Endodermal cell (in vitro differentiated cells): ENCODE measurements at regions not wholly inside any gene's neighbourhood (a gene's known extent, or its start where the extent isn't known, plus 50 kb on each side); places are given as distances from the start of the nearest gene placed in this dataset.

Source experiments
- DNase-seq: peaks from one replicate; pipeline ENCODE4 v3.0.0-alpha.2; 2017
- H3K27ac ChIP-seq: 2 replicates; pipeline ENCODE4 v1.5.1; 2013; ENCODE audit warnings: mild to moderate bottlenecking, low read depth, low read length, moderate library complexity
- H3K27me3 ChIP-seq: 2 replicates; pipeline ENCODE4 v1.6.1; 2013; ENCODE audit warnings: mild to moderate bottlenecking, low read length, moderate library complexity; ENCODE audit not compliant: insufficient read depth, control insufficient read depth, poor library complexity, severe bottlenecking
- H3K36me3 ChIP-seq: 2 replicates; pipeline ENCODE4 v1.7.0; 2013; ENCODE audit warnings: mild to moderate bottlenecking, low read length, moderate library complexity; ENCODE audit not compliant: control insufficient read depth, insufficient read depth
- H3K4me1 ChIP-seq: one replicate; pipeline ENCODE4 v1.7.0; 2013; ENCODE audit warnings: low read length; ENCODE audit not compliant: control insufficient read depth, insufficient read depth
- H3K4me3 ChIP-seq: 2 replicates; pipeline ENCODE4 v1.5.1; 2013; ENCODE audit warnings: mild to moderate bottlenecking, low read length, moderate library complexity
- H3K9ac ChIP-seq: 2 replicates; pipeline ENCODE4 v1.6.1; 2013; ENCODE audit warnings: mild to moderate bottlenecking, low read length, moderate library complexity; ENCODE audit not compliant: poor library complexity, severe bottlenecking; ENCODE audit errors: extremely low read depth
- H3K9me3 ChIP-seq: 2 replicates; pipeline ENCODE4 v1.6.1; 2013; ENCODE audit warnings: mild to moderate bottlenecking, low read length, moderate library complexity; ENCODE audit not compliant: control insufficient read depth
- H3K27ac Mint-ChIP-seq: 2 replicates; pipeline ENCODE4 v1.8.0; 2020; ENCODE audit warnings: mixed read lengths
- H3K27me3 Mint-ChIP-seq: 2 replicates; pipeline ENCODE4 v1.8.0; 2021; ENCODE audit warnings: mild to moderate bottlenecking, mixed read lengths; ENCODE audit not compliant: insufficient read depth
- H3K36me3 Mint-ChIP-seq: 2 replicates; pipeline ENCODE4 v1.8.0; 2020; ENCODE audit warnings: low read depth, mixed read lengths
- H3K4me1 Mint-ChIP-seq: 2 replicates; pipeline ENCODE4 v1.8.0; 2020; ENCODE audit warnings: mixed read lengths
- H3K4me3 Mint-ChIP-seq: 2 replicates; pipeline ENCODE4 v1.8.0; 2020; ENCODE audit warnings: mild to moderate bottlenecking, moderate library complexity, mixed read lengths
- H3K9me3 Mint-ChIP-seq: 2 replicates; pipeline ENCODE4 v1.8.0; 2020; ENCODE audit warnings: mild to moderate bottlenecking, mixed read lengths
- WGBS, 2 experiments: methylation state at CpG; one replicate each; pipeline versions ENCODE4 v1.1.5 to v1.1.7; 2013; ENCODE audit warnings: missing lambda C conversion rate in 2 of 2, mixed read lengths in 1 of 2; ENCODE audit not compliant: insufficient coverage in 1 of 2, insufficient read length in 1 of 2; 5-methylcytosine and 5-hydroxymethylcytosine counted together
- TF ChIP-seq, protein P1 (sequence below): fragments of 200-600 bp; sonication (generic); conservative IDR thresholded peaks from 2 replicates; pipeline ENCODE4 v1.5.0; 2021; ENCODE audit warnings: antibody characterized with exemption, mild to moderate bottlenecking

GRCh38 chr6:109299265-109299607 lies 83.0 kb downstream of the CD164 start:
- Mint-ChIP-seq H3K4me1 (peaks cover 37% of the 10 kb centered on the region), H3K4me3 (no peak overlapping the region), H3K36me3 (no peaks in the 10 kb centered on the region), H3K9me3 (no peaks in the 10 kb centered on the region), H3K27me3 (peaks cover 2% of the 10 kb centered on the region), H3K27ac (no peak overlapping the region)
- Histone ChIP-seq H3K4me1 (peaks cover 7% of the 10 kb centered on the region), H3K4me3 (no peak overlapping the region), H3K36me3 (no peaks in the 10 kb centered on the region), H3K27me3 (no peaks in the 10 kb centered on the region), H3K9ac (no peak overlapping the region), H3K27ac (no peak overlapping the region), H3K9me3 (no peaks in the 10 kb centered on the region)
- DNase-seq = no peak
- 88 to 90% methylated on average over 1 of the region's 1 CpG for WGBS, 2 experiments
- TF ChIP-seq, protein P1, sequence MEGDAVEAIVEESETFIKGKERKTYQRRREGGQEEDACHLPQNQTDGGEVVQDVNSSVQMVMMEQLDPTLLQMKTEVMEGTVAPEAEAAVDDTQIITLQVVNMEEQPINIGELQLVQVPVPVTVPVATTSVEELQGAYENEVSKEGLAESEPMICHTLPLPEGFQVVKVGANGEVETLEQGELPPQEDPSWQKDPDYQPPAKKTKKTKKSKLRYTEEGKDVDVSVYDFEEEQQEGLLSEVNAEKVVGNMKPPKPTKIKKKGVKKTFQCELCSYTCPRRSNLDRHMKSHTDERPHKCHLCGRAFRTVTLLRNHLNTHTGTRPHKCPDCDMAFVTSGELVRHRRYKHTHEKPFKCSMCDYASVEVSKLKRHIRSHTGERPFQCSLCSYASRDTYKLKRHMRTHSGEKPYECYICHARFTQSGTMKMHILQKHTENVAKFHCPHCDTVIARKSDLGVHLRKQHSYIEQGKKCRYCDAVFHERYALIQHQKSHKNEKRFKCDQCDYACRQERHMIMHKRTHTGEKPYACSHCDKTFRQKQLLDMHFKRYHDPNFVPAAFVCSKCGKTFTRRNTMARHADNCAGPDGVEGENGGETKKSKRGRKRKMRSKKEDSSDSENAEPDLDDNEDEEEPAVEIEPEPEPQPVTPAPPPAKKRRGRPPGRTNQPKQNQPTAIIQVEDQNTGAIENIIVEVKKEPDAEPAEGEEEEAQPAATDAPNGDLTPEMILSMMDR = no peak

DNA sequence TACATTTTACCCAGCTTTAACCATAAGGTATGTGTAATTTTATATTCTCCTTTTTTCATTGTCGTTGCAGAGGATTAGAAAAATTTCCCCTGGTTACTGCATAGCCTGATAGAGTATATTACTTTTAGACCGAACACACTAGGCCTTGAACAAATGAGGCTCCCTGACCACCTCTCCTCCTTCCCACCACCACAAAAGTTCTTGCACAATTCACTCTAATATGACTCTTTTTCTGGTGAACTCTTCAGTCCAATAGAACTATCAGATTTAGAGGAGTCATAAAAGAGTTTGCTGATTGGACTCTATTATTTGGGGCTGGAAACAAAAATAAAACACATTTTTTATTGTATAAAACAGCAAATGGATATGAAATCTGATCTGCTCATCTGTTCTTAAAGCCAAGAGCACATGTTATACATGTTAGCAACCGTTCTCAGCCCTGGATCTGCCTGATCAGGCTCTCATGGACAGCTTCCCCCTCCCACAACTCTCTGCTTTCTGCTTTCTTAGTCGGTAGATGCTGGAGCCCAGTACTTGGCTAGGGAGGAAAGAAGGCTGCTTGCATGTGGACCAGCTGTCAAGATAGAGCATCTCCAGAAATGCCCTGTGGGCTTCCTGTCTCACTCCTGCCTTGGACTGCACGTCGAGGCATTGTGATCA lies 83.5 kb downstream of the CD164 start:
- Histone ChIP-seq H3K9ac (no peak overlapping the region), H3K4me1 (peaks cover 5% of the 10 kb centered on the region), H3K4me3 (no peak overlapping the region), H3K9me3 (no peaks in the 10 kb centered on the region), H3K27me3 (no peaks in the 10 kb centered on the region), H3K36me3 (no peaks in the 10 kb centered on the region), H3K27ac (no peak overlapping the region)
- 87 to 93% methylated on average over 3 to 6 of the region's 6 CpGs for WGBS, 2 experiments
- TF ChIP-seq, protein P1 = no peak
- no peak for DNase-seq
- no peaks in the 10 kb centered on the region for H3K36me3 Mint-ChIP-seq
- no peaks in the 10 kb centered on the region for H3K9me3 Mint-ChIP-seq
- H3K4me3 Mint-ChIP-seq = no peak overlapping the region
- H3K27ac Mint-ChIP-seq = no peak overlapping the region
- peaks cover 32% of the 10 kb centered on the region for H3K4me1 Mint-ChIP-seq
- peaks cover 2% of the 10 kb centered on the region for H3K27me3 Mint-ChIP-seq

DNA sequence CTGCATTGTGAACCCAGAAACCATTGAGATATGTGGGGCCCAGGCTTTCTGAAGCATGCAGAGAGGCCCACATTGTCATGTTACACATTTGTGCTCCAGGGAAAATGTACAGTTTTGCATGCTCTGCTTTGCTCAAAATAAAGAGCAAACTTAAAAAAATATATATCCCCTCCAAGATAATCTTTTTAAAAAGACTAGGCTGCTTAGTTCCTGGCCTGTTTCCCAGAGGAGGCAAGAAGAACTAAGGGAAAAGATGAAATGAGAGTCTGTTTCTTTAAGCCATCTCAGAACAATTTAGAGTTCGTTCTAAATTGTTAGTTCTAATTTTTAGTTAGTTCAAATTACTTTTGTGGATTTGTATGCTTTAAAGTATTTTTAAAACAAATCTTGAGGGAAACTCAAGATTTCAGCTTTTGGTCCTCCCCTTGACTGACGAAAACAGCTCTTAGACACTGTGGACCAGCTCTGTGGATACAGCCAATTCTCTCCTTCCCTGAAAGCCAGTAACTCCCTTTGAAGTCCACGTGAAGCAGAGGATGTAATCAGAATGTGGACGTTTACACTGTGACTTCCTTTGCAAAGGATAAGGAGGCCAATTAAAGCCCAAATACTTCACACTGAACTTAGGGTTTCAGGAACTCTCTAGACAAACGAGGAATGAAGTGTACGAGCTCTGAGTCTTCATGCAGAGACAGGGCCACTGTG lies 84.7 kb downstream of the CD164 start:
- 81 to 86% methylated on average over 4 to 6 of the region's 6 CpGs for WGBS, 2 experiments
- Mint-ChIP-seq H3K36me3 (no peaks in the 10 kb centered on the region), H3K4me3 (no peak overlapping the region), H3K27ac (no peak overlapping the region), H3K4me1 (peaks cover 25% of the 10 kb centered on the region), H3K27me3 (peaks cover 2% of the 10 kb centered on the region), H3K9me3 (no peaks in the 10 kb centered on the region)
- no peak overlapping the region for H3K9ac ChIP-seq
- H3K27me3 ChIP-seq = no peaks in the 10 kb centered on the region
- no peaks in the 10 kb centered on the region for H3K36me3 ChIP-seq
- H3K4me3 ChIP-seq = no peak overlapping the region
- TF ChIP-seq, protein P1 = no peak
- no peaks in the 10 kb centered on the region for H3K9me3 ChIP-seq
- DNase-seq = no peak
- no peak overlapping the region for H3K27ac ChIP-seq
- peaks cover 5% of the 10 kb centered on the region for H3K4me1 ChIP-seq
